Brain microvascular endothelial cell (primary cell): ENCODE measurements at regions not wholly inside any gene's neighbourhood (a gene's known extent, or its start where the extent isn't known, plus 50 kb on each side); places are given as distances from the start of the nearest gene placed in this dataset.

Experiments used
- DNase-seq: peaks from one replicate; pipeline ENCODE4 v3.0.0-alpha.2; 2020
- H3K27ac ChIP-seq: fragments of 250-450 bp; sonication (Bioruptor Pico); 2 replicates; pipeline ENCODE4 v1.5.1; 2020; ENCODE audit warnings: mild to moderate bottlenecking, moderate library complexity
- H3K27me3 ChIP-seq: fragments of 250-450 bp; sonication (Bioruptor Pico); replicated peaks from 2 replicates; pipeline ENCODE4 v1.5.1; 2020; ENCODE audit warnings: mild to moderate bottlenecking
- H3K36me3 ChIP-seq: fragments of 250-450 bp; sonication (Bioruptor Pico); replicated peaks from 2 replicates; pipeline ENCODE4 v1.5.1; 2020; ENCODE audit warnings: mild to moderate bottlenecking
- H3K4me3 ChIP-seq: 2 replicates; pipeline ENCODE4 v1.5.1; 2011; ENCODE audit warnings: low read depth, mild to moderate bottlenecking, control low read depth, low read length, moderate library complexity
- in situ Hi-C: cut with HindIII; loops from 2 replicates; pipeline ENCODE4 v1.10.0; 2017; ENCODE audit warnings: low sequenced_read_pairs, low pct_ligation_motif_present
- TF ChIP-seq, protein P1 (sequence below): IDR thresholded peaks from 2 replicates; pipeline ENCODE4 v1.5.1; 2011; ENCODE audit warnings: low read depth, mild to moderate bottlenecking, moderate library complexity, low read length, control low read depth, inconsistent platforms; ENCODE audit errors: missing control alignments

DNA sequence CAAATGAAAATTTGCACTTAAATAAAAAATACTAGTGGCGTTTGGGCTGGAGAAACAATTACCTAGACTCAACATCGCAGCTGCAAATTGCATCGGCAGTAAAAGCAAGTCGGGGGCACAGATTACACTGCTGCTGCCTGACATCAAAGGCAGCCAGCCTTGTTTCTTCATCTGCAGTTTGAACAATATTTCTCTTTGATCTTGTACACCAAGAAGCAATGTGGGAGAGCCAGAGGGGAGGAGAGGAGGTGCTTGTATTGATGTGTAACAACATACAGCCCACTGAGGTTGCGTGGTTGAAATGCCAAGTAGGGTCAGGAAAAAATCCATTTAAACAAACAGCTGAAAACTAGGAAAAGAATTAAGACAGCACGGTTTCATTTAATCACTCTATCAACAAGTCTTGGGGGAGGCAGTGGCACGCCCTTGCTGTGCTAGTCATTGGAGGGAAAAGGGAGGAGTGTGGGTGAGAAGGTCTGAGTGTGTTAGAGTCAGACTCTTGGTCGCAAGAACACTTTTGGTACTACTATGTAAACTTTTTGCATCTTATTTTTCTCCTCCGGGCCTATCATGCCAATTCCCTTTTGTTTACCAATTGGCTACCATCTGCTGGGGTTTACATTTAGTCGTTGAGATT, 456.5 kb downstream of the OMA1 start:
- Histone ChIP-seq H3K4me3 (no peak overlapping the region), H3K36me3 (no peaks in the 10 kb centered on the region), H3K27me3 (no peaks in the 10 kb centered on the region), H3K27ac (no peak overlapping the region)
- DNase-seq: no peak
- TF ChIP-seq, protein P1, sequence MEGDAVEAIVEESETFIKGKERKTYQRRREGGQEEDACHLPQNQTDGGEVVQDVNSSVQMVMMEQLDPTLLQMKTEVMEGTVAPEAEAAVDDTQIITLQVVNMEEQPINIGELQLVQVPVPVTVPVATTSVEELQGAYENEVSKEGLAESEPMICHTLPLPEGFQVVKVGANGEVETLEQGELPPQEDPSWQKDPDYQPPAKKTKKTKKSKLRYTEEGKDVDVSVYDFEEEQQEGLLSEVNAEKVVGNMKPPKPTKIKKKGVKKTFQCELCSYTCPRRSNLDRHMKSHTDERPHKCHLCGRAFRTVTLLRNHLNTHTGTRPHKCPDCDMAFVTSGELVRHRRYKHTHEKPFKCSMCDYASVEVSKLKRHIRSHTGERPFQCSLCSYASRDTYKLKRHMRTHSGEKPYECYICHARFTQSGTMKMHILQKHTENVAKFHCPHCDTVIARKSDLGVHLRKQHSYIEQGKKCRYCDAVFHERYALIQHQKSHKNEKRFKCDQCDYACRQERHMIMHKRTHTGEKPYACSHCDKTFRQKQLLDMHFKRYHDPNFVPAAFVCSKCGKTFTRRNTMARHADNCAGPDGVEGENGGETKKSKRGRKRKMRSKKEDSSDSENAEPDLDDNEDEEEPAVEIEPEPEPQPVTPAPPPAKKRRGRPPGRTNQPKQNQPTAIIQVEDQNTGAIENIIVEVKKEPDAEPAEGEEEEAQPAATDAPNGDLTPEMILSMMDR: no peak
- in situ Hi-C loops: no loop called here

DNA sequence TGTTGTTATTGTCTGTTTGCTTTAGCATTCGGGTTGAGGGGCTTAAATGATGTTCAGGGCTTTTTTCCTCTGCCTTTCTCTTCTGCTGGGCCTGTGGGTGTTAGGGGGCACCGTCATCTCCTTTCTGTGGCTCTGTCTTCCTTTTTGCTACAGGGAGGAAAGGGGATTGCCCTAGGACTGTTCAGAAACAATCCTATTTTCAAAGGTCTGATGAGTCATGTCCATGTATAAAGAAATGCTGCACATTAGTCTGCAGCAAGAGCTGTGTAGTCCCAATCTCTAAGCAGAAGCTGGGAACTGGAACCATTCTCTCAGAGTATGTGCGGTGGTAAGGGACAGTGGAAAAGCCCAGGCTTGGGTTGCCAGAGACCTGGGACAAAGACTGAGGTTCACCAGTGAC, 462.3 kb downstream of the OMA1 start:
- no peak for DNase-seq
- H3K36me3 ChIP-seq: no peaks in the 10 kb centered on the region
- H3K4me3 ChIP-seq: no peak overlapping the region
- H3K27me3 ChIP-seq: no peaks in the 10 kb centered on the region
- TF ChIP-seq, protein P1: no peak
- H3K27ac ChIP-seq: no peak overlapping the region
- in situ Hi-C loops: no loop called here

DNA sequence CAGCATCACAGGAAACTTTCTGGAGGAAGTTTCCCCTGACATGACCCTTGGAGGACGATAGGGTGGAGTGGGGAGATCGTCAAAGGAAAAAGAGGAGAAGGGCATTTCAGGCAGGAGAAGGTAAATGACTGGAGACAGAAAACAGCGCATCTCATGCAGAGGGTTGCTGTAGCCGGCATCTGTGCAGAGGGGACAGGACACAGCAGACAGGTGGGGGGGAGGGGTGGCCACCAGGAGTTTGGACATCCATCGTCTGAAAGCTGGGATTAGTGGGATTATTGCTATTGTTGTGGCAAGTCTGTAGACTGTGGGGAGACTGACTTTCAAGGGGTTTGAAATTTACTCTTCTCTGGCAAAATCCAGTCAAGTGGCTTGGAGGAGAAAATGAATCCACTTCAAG, 463.9 kb downstream of the OMA1 start:
- no peak overlapping the region for H3K27ac ChIP-seq
- H3K4me3 ChIP-seq: no peak overlapping the region
- TF ChIP-seq, protein P1: no peak
- H3K27me3 ChIP-seq: no peaks in the 10 kb centered on the region
- in situ Hi-C loops: no loop called here
- DNase-seq: no peak
- H3K36me3 ChIP-seq: no peaks in the 10 kb centered on the region

DNA sequence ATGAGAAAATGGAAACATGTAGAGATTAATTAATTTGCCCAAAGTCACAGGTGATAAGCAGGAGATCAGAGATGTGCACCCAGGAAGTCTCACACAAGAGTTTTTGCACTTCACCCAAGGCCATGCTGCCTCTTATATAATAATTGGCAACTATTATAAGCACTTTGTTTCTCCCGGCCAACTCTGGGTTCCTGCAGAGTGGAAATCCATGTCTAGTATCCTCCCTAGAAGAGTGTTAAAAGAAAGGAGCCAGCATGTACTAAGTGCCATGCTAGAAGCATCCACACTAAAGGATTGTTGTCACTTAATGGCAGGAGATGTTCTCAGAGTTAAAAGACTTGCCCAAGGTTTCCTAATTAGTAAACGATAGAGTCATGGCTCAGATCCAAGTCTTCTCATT, 470.3 kb downstream of the OMA1 start:
- no peak overlapping the region for H3K27ac ChIP-seq
- H3K27me3 ChIP-seq: no peaks in the 10 kb centered on the region
- in situ Hi-C loops: no loop called here
- TF ChIP-seq, protein P1: no peak
- H3K36me3 ChIP-seq: no peaks in the 10 kb centered on the region
- no peak for DNase-seq
- H3K4me3 ChIP-seq: no peak overlapping the region

DNA sequence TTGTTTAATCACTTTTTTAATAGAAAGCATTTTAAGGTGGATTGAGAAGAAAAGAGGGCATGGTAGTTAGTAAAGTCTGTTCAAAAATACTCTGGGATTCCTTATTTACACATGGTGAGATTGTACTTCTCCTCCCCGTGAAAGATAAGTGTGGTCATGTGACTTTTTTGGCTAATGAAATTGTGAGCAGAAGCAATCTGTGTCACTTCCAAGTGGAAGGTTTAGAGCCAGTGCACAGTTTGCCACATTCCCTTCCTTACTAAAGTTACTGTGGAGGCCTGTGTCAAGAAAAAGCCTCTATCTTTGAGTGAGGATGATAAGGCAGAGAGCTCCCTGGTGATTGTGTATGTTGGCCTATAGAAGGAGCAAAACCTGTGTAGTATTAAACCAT, 471.3 kb downstream of the OMA1 start:
- Histone ChIP-seq H3K27ac (no peak overlapping the region), H3K4me3 (no peak overlapping the region), H3K27me3 (no peaks in the 10 kb centered on the region), H3K36me3 (no peaks in the 10 kb centered on the region)
- in situ Hi-C loops: no loop called here
- no peak for DNase-seq
- TF ChIP-seq, protein P1: no peak

DNA sequence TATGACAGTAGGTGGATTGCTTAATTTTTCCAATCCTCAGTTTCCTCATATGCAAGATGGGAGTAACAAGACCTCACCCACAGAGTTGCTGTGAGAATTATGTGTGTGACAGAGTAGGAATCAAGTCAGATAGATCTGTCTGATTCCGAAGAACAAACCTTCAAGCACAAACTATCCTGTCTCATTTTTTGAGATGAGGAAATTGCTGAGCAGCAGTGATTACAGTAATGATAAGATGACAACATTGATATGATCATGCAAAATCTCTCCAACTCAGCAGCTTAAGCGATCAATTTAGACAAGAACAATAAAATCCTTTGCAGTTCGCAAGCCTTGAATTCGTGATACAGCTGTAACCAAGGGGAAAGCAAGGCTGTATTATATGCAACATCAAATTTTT, 474.1 kb downstream of the OMA1 start:
- in situ Hi-C loops: no loop called here
- no peak overlapping the region for H3K27ac ChIP-seq
- TF ChIP-seq, protein P1: no peak
- DNase-seq: no peak
- H3K36me3 ChIP-seq: no peaks in the 10 kb centered on the region
- no peaks in the 10 kb centered on the region for H3K27me3 ChIP-seq
- no peak overlapping the region for H3K4me3 ChIP-seq
